ENCODE measurements at regions not wholly inside any gene's neighbourhood (a gene's known extent, or its start where the extent isn't known, plus 50 kb on each side); places are given as distances from the start of the nearest gene placed in this dataset.

- TF ChIP-seq, protein P1, sequence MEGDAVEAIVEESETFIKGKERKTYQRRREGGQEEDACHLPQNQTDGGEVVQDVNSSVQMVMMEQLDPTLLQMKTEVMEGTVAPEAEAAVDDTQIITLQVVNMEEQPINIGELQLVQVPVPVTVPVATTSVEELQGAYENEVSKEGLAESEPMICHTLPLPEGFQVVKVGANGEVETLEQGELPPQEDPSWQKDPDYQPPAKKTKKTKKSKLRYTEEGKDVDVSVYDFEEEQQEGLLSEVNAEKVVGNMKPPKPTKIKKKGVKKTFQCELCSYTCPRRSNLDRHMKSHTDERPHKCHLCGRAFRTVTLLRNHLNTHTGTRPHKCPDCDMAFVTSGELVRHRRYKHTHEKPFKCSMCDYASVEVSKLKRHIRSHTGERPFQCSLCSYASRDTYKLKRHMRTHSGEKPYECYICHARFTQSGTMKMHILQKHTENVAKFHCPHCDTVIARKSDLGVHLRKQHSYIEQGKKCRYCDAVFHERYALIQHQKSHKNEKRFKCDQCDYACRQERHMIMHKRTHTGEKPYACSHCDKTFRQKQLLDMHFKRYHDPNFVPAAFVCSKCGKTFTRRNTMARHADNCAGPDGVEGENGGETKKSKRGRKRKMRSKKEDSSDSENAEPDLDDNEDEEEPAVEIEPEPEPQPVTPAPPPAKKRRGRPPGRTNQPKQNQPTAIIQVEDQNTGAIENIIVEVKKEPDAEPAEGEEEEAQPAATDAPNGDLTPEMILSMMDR (conservative IDR thresholded peaks at IDR 0.05), result no peak
- H3K27me3 Mint-ChIP-seq (ENCODE audit: low read depth), result no peaks in the 10 kb centered on the region
- peaks cover 4% of the 10 kb centered on the region for H3K4me1 Mint-ChIP-seq
- no peak overlapping the region for H3K4me3 Mint-ChIP-seq
- H3K9me3 Mint-ChIP-seq, result peaks cover 6% of the 10 kb centered on the region
- peaks cover 2% of the 10 kb centered on the region for H3K36me3 Mint-ChIP-seq (ENCODE audit: low read depth)
- DNase-seq (ENCODE audit: low read depth, low spot score), result no peak
- H3K27ac Mint-ChIP-seq (ENCODE audit: unreplicated experiment), result no peak overlapping the region
Measured at GRCh38 chr2:226037526-226037925, 638.0 kb downstream of the NYAP2 start.

DNA sequence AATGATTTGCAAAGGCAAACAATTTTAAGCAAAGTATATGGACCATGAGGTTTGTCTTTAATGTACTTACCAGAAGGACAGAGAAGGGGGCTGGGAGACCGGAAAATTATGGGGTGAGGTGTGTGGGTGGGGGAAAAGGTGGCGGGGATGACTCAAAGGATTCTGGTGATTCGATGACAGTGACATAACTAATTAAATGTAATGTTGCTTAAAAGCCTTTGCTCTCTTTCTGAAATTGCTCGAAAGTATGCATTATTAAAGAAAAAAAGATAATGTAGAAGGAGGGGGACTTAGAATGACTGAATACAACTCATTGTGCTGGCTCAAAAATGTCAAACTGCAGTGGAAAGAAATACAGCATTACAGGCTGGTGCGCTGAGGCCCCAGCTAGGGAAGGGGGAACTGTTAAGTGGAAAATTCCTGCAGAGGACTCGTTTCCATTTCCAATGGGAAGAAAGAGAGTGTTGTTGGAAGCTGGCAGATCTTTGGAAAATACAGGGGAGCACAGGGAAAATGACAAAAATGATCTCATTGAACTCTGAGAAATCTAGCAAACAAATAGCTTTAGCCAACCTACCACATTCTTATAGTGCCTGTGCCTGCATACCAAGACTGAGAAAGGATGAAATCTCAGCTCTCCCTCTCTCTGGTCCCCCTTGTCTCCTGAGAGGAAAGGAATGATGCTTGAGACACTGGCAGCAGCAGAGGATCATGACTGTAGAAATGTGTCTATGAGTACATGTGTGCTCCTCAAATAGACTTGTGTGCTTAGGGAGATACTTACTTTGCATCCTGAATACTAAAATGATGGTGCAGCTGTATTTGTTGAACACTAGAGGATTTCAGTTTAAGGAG is 632.4 kb downstream of the NYAP2 start:
- Mint-ChIP-seq H3K36me3 (ENCODE audit: low read depth) (peaks cover 2% of the 10 kb centered on the region), H3K27ac (ENCODE audit: unreplicated experiment) (no peak overlapping the region), H3K9me3 (peaks cover 6% of the 10 kb centered on the region), H3K27me3 (ENCODE audit: low read depth) (no peaks in the 10 kb centered on the region), H3K4me3 (peak overlapping the region; percentile 89), H3K4me1 (peaks cover 35% of the 10 kb centered on the region)
- TF ChIP-seq, protein P1 (conservative IDR thresholded peaks at IDR 0.05), result no peak
- DNase-seq (ENCODE audit: low read depth, low spot score), result no peak

DNA sequence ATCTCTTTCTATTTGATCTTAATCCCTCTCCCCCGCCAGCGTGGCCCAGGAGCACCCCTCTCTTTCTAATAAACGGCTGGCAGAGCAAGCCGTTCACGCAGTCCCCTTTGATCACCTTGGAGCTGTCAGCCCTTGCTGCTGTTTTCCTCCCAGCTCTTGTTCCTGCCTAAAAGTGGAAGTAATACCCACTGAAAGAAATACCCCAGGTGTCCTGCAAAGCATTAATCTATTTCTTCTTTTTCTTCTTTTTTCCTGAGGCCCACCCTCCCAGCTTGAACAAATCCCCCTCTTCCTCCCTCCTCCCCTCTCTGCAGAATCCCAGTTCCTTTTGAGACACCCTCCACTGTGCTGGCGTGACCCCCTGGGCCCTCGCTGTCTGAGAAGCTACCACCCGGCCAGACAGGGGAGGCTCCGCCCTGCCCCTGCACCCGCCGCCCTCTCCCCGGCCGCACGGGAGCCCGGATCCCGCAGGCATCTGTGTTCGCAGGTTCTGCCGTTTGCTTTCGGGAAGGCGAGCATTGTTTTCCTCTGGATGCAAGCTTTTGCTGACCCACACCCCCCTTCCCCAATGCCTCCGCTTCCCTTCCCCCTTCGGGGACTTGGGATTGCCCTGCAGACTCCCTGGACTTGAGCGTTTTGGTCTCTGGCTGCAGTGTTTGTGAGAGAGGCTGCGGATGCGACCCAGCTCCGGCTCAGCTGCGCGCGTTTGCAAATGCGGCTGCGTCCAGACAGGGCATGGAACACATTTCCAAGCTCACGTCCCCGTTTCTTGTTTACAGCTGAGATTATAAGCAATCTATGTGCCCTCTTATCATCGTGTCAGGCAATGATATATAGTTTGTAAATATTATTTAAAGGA is 631.5 kb downstream of the NYAP2 start:
- H3K4me1 Mint-ChIP-seq, result peaks cover 35% of the 10 kb centered on the region
- peak overlapping the region; percentile 89 for H3K4me3 Mint-ChIP-seq

DNA sequence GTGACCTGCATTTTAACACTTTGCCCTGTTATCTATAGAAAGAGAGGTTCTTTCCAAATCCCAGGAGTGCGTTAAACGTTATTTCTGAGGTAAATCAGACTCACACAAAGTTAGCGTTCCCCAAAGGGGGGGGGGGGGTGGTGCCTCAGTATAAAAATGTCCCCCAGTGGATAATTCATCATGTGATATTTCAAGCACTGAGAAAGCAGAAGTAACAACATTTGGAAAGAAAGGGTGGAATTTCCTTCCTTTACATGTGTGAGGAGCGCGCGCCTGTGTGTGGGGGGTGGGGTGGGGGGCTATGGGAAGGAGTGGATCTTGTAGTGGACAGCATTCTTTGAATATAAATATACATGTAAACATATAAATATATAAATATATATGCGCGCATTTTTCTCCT is 630.9 kb downstream of the NYAP2 start:
- Mint-ChIP-seq H3K27me3 (ENCODE audit: low read depth) (no peaks in the 10 kb centered on the region), H3K9me3 (no peaks in the 10 kb centered on the region), H3K36me3 (ENCODE audit: low read depth) (peaks cover 2% of the 10 kb centered on the region), H3K4me1 (peaks cover 35% of the 10 kb centered on the region), H3K27ac (ENCODE audit: unreplicated experiment) (no peak overlapping the region), H3K4me3 (peak overlapping the region; percentile 89)
- no peak for DNase-seq (ENCODE audit: low read depth, low spot score)
- TF ChIP-seq, protein P1 (conservative IDR thresholded peaks at IDR 0.05), result no peak

More for the DNA sequence above, 631.5 kb downstream of the NYAP2 start:
- peaks cover 2% of the 10 kb centered on the region for H3K36me3 Mint-ChIP-seq (ENCODE audit: low read depth)
- DNase-seq (ENCODE audit: low read depth, low spot score), result peak; percentile 68
- TF ChIP-seq, protein P1 (conservative IDR thresholded peaks at IDR 0.05), result no peak
- peak overlapping the region; percentile 94 for H3K27ac Mint-ChIP-seq (ENCODE audit: unreplicated experiment)
- no peaks in the 10 kb centered on the region for H3K27me3 Mint-ChIP-seq (ENCODE audit: low read depth)
- peaks cover 3% of the 10 kb centered on the region for H3K9me3 Mint-ChIP-seq

GRCh38 chr2:226023946-226024345 is 624.4 kb downstream of the NYAP2 start:
- H3K4me3 Mint-ChIP-seq, result no peak overlapping the region
- peaks cover 5% of the 10 kb centered on the region for H3K4me1 Mint-ChIP-seq
- no peak for DNase-seq (ENCODE audit: low read depth, low spot score)
- peaks cover 13% of the 10 kb centered on the region for H3K36me3 Mint-ChIP-seq (ENCODE audit: low read depth)
- H3K27ac Mint-ChIP-seq (ENCODE audit: unreplicated experiment), result no peak overlapping the region
- peaks cover 19% of the 10 kb centered on the region for H3K9me3 Mint-ChIP-seq
- no peaks in the 10 kb centered on the region for H3K27me3 Mint-ChIP-seq (ENCODE audit: low read depth)
- TF ChIP-seq, protein P1 (conservative IDR thresholded peaks at IDR 0.05), result no peak
